Astrocyte (in vitro differentiated cells and primary cell): ENCODE measurements at regions not wholly inside any gene's neighbourhood (a gene's known extent, or its start where the extent isn't known, plus 50 kb on each side); places are given as distances from the start of the nearest gene placed in this dataset.

ENCODE experiments used
- DNase-seq: peaks from one replicate; pipeline ENCODE4 v3.0.0-alpha.2; 2010; ENCODE audit warnings: low read depth
- FAIRE-seq: peaks from 2 replicates; lab custom pipeline; 2011; peaks lifted over from hg19 to GRCh38; lab: Jason Lieb, UNC
- H2AFZ ChIP-seq: 2 replicates; pipeline ENCODE4 v1.6.0; 2012; ENCODE audit warnings: low read depth, low read length, inconsistent platforms
- H3K27ac ChIP-seq: 2 replicates; pipeline ENCODE4 v1.5.1; 2011; ENCODE audit warnings: low read depth, low read length, inconsistent platforms
- H3K27me3 ChIP-seq: 2 replicates; pipeline ENCODE4 v1.6.0; 2011; ENCODE audit warnings: low read length, inconsistent platforms; ENCODE audit not compliant: insufficient read depth
- H3K36me3 ChIP-seq: 2 replicates; pipeline ENCODE4 v1.5.1; 2011; ENCODE audit warnings: low read length, inconsistent platforms; ENCODE audit not compliant: insufficient read depth
- H3K4me1 ChIP-seq: 2 replicates; pipeline ENCODE4 v1.5.1; 2011; ENCODE audit warnings: low read length, inconsistent platforms; ENCODE audit not compliant: insufficient read depth
- H3K4me2 ChIP-seq: 2 replicates; pipeline ENCODE4 v1.6.0; 2012; ENCODE audit warnings: low read length, inconsistent platforms
- H3K4me3 ChIP-seq: 2 replicates; pipeline ENCODE4 v1.5.1; 2011; ENCODE audit warnings: low read depth, mild to moderate bottlenecking, low read length, inconsistent platforms; ENCODE audit not compliant: insufficient read depth
- H3K79me2 ChIP-seq: 2 replicates; pipeline ENCODE4 v1.6.0; 2012; ENCODE audit warnings: mild to moderate bottlenecking, low read length, inconsistent platforms; ENCODE audit not compliant: insufficient read depth
- H3K9ac ChIP-seq: 2 replicates; pipeline ENCODE4 v1.6.0; 2012; ENCODE audit warnings: mild to moderate bottlenecking, low read length, inconsistent platforms
- H3K9me3 ChIP-seq: 2 replicates; pipeline ENCODE4 v1.5.1; 2012; ENCODE audit warnings: low read depth, mild to moderate bottlenecking, low read length, inconsistent platforms; ENCODE audit not compliant: insufficient read depth
- H4K20me1 ChIP-seq: 2 replicates; pipeline ENCODE4 v1.6.0; 2012; ENCODE audit warnings: low read length, inconsistent platforms; ENCODE audit not compliant: insufficient read depth
- H3K27ac Mint-ChIP-seq: one replicate; pipeline ENCODE4 v1.8.0; 2021; ENCODE audit warnings: mild to moderate bottlenecking, mixed read lengths; ENCODE audit not compliant: unreplicated experiment
- H3K27me3 Mint-ChIP-seq: one replicate; pipeline ENCODE4 v1.8.0; 2021; ENCODE audit warnings: low read depth, mixed read lengths; ENCODE audit not compliant: unreplicated experiment
- H3K36me3 Mint-ChIP-seq: one replicate; pipeline ENCODE4 v1.8.0; 2021; ENCODE audit warnings: low read depth, mixed read lengths; ENCODE audit not compliant: unreplicated experiment
- H3K4me1 Mint-ChIP-seq: one replicate; pipeline ENCODE4 v1.8.0; 2021; ENCODE audit warnings: low read depth, mixed read lengths; ENCODE audit not compliant: unreplicated experiment
- H3K4me3 Mint-ChIP-seq: one replicate; pipeline ENCODE4 v1.8.0; 2021; ENCODE audit warnings: mild to moderate bottlenecking, moderate library complexity, mixed read lengths; ENCODE audit not compliant: unreplicated experiment
- H3K9me3 Mint-ChIP-seq: one replicate; pipeline ENCODE4 v1.8.0; 2021; ENCODE audit warnings: mild to moderate bottlenecking, mixed read lengths; ENCODE audit not compliant: unreplicated experiment
- CTCF ChIP-seq: IDR thresholded peaks from 2 replicates; pipeline ENCODE4 v1.5.1; 2011; ENCODE audit warnings: low read depth, mild to moderate bottlenecking, inconsistent platforms, low read length, moderate library complexity; ENCODE audit not compliant: insufficient read depth
- EZH2 ChIP-seq: IDR thresholded peaks from 2 replicates; pipeline ENCODE4 v1.6.1; 2012; ENCODE audit warnings: mild to moderate bottlenecking, low read length, inconsistent platforms; ENCODE audit not compliant: insufficient read depth

- no peaks in the 10 kb centered on the region for H3K36me3 Mint-ChIP-seq
- H3K9me3 Mint-ChIP-seq: no peaks in the 10 kb centered on the region
- no peak overlapping the region for H3K4me3 Mint-ChIP-seq
- Histone ChIP-seq H4K20me1 (no peaks in the 10 kb centered on the region), H3K4me3 (no peak overlapping the region), H3K4me2 (no peak overlapping the region), H3K27me3 (no peaks in the 10 kb centered on the region), H3K9ac (no peak overlapping the region), H2AFZ (no peak overlapping the region), H3K27ac (no peak overlapping the region), H3K79me2 (no peaks in the 10 kb centered on the region), H3K4me1 (no peaks in the 10 kb centered on the region), H3K9me3 (no peaks in the 10 kb centered on the region), H3K36me3 (no peaks in the 10 kb centered on the region)
- H3K4me1 Mint-ChIP-seq: no peaks in the 10 kb centered on the region
- no peak for DNase-seq
- TF ChIP-seq CTCF (no peak), EZH2 (no peak)
- H3K27me3 Mint-ChIP-seq: peaks cover 26% of the 10 kb centered on the region
- no peak for FAIRE-seq
- H3K27ac Mint-ChIP-seq: no peak overlapping the region
Observed at GRCh38 chr2:44850016-44850415, 91.5 kb upstream of the SIX3 start.

GRCh38 chr2:44851518-44851917 lies 90.0 kb upstream of the SIX3 start:
- no peak overlapping the region for H3K4me3 ChIP-seq
- TF ChIP-seq EZH2 (no peak), CTCF (no peak)
- FAIRE-seq (no peak), DNase-seq (no peak)
- H3K27ac Mint-ChIP-seq: no peak overlapping the region
- no peaks in the 10 kb centered on the region for H3K4me1 Mint-ChIP-seq
- H3K4me1 ChIP-seq: no peaks in the 10 kb centered on the region
- H2AFZ ChIP-seq: no peak overlapping the region
- H3K79me2 ChIP-seq: no peaks in the 10 kb centered on the region
- H3K9me3 Mint-ChIP-seq: no peaks in the 10 kb centered on the region
- H3K27me3 Mint-ChIP-seq: peaks cover 23% of the 10 kb centered on the region
- H3K27ac ChIP-seq: no peak overlapping the region
- H3K9ac ChIP-seq: no peak overlapping the region
- H3K4me3 Mint-ChIP-seq: no peak overlapping the region
- no peaks in the 10 kb centered on the region for H3K9me3 ChIP-seq
- H4K20me1 ChIP-seq: no peaks in the 10 kb centered on the region
- H3K27me3 ChIP-seq: no peaks in the 10 kb centered on the region
- no peaks in the 10 kb centered on the region for H3K36me3 Mint-ChIP-seq
- no peak overlapping the region for H3K4me2 ChIP-seq
- H3K36me3 ChIP-seq: no peaks in the 10 kb centered on the region

- Mint-ChIP-seq H3K9me3 (no peaks in the 10 kb centered on the region), H3K4me1 (no peaks in the 10 kb centered on the region), H3K4me3 (no peak overlapping the region), H3K27ac (no peak overlapping the region), H3K27me3 (peaks cover 23% of the 10 kb centered on the region), H3K36me3 (no peaks in the 10 kb centered on the region)
- no peaks in the 10 kb centered on the region for H3K79me2 ChIP-seq
- TF ChIP-seq CTCF (no peak), EZH2 (no peak)
- H3K9ac ChIP-seq: no peak overlapping the region
- H3K4me1 ChIP-seq: no peaks in the 10 kb centered on the region
- no peak overlapping the region for H3K4me2 ChIP-seq
- no peak overlapping the region for H3K27ac ChIP-seq
- peaks cover 5% of the 10 kb centered on the region for H3K27me3 ChIP-seq
- no peaks in the 10 kb centered on the region for H3K9me3 ChIP-seq
- H3K4me3 ChIP-seq: no peak overlapping the region
- H3K36me3 ChIP-seq: no peaks in the 10 kb centered on the region
- FAIRE-seq (peak; percentile 41), DNase-seq (no peak)
- H4K20me1 ChIP-seq: no peaks in the 10 kb centered on the region
- H2AFZ ChIP-seq: no peak overlapping the region
Observed at GRCh38 chr2:44852594-44852993, 88.9 kb upstream of the SIX3 start.
